ENCODE measurements at regions not wholly inside any gene's neighbourhood (a gene's known extent, or its start where the extent isn't known, plus 50 kb on each side); places are given as distances from the start of the nearest gene placed in this dataset.

- Histone ChIP-seq H3K4me3 (no peak overlapping the region), H3K27ac (no peak overlapping the region), H3K27me3 (replicated peaks; ENCODE audit: insufficient read depth) (no peaks in the 10 kb centered on the region), H3K9me3 (no peaks in the 10 kb centered on the region), H3K36me3 (no peaks in the 10 kb centered on the region), H3K4me1 (replicated peaks) (no peaks in the 10 kb centered on the region)
- WGBS = 44% methylated on average over 5 of the region's 5 CpGs
- no peak for DNase-seq (ENCODE audit: low spot score)
- TF ChIP-seq POLR2A (IDR thresholded peaks at IDR 0.05) (no peak), POLR2AphosphoS5 (IDR thresholded peaks at IDR 0.05) (no peak), CTCF (IDR thresholded peaks at IDR 0.05) (no peak)
- intact Hi-C loops (cut with DNase I) = no loop called here
These were observed 370.0 kb upstream of the IGFBP3 start for GRCh38 chr7:46291050-46291438.

- Histone ChIP-seq H3K4me3 (no peak overlapping the region), H3K36me3 (no peaks in the 10 kb centered on the region), H3K9me3 (no peaks in the 10 kb centered on the region), H3K4me1 (replicated peaks) (no peaks in the 10 kb centered on the region), H3K27ac (no peak overlapping the region), H3K27me3 (replicated peaks; ENCODE audit: insufficient read depth) (no peaks in the 10 kb centered on the region)
- 55% methylated on average over 1 of the region's 1 CpG for WGBS
- no peak for DNase-seq (ENCODE audit: low spot score)
- intact Hi-C loops (cut with DNase I) = no loop called here
- no peak for TF ChIP-seq POLR2AphosphoS5 (IDR thresholded peaks at IDR 0.05)
- no peak for TF ChIP-seq POLR2A (IDR thresholded peaks at IDR 0.05)
- TF ChIP-seq CTCF (IDR thresholded peaks at IDR 0.05) = no peak
These were observed 369.4 kb upstream of the IGFBP3 start for GRCh38 chr7:46290374-46291049.

GRCh38 chr7:46288861-46289260 lies 367.8 kb upstream of the IGFBP3 start:
- intact Hi-C loops (cut with DNase I) = no loop called here
- DNase-seq (ENCODE audit: low spot score) = no peak
- no peaks in the 10 kb centered on the region for H3K9me3 ChIP-seq
- TF ChIP-seq POLR2AphosphoS5 (IDR thresholded peaks at IDR 0.05) (no peak), CTCF (IDR thresholded peaks at IDR 0.05) (no peak), POLR2A (IDR thresholded peaks at IDR 0.05) (no peak)
- 85% methylated on average over 3 of the region's 3 CpGs for WGBS
- no peaks in the 10 kb centered on the region for H3K36me3 ChIP-seq
- no peaks in the 10 kb centered on the region for H3K4me1 ChIP-seq (replicated peaks)
- H3K27me3 ChIP-seq (replicated peaks; ENCODE audit: insufficient read depth) = no peaks in the 10 kb centered on the region
- no peak overlapping the region for H3K27ac ChIP-seq
- H3K4me3 ChIP-seq = no peak overlapping the region

- no peak overlapping the region for H3K27ac ChIP-seq
- intact Hi-C loops (cut with DNase I) = no loop called here
- no peaks in the 10 kb centered on the region for H3K9me3 ChIP-seq
- no peaks in the 10 kb centered on the region for H3K36me3 ChIP-seq
- no peaks in the 10 kb centered on the region for H3K4me1 ChIP-seq (replicated peaks)
- no peak overlapping the region for H3K4me3 ChIP-seq
- H3K27me3 ChIP-seq (replicated peaks; ENCODE audit: insufficient read depth) = no peaks in the 10 kb centered on the region
- 94% methylated on average over 2 of the region's 2 CpGs for WGBS
- no peak for DNase-seq (ENCODE audit: low spot score)
- no peak for TF ChIP-seq CTCF (IDR thresholded peaks at IDR 0.05)
- TF ChIP-seq POLR2A (IDR thresholded peaks at IDR 0.05) = no peak
- TF ChIP-seq POLR2AphosphoS5 (IDR thresholded peaks at IDR 0.05) = no peak
These were observed 366.9 kb upstream of the IGFBP3 start for GRCh38 chr7:46288010-46288409.

GRCh38 chr7:46286957-46287356 lies 365.9 kb upstream of the IGFBP3 start:
- no peak for DNase-seq (ENCODE audit: low spot score)
- Histone ChIP-seq H3K9me3 (no peaks in the 10 kb centered on the region), H3K4me3 (no peak overlapping the region), H3K4me1 (replicated peaks) (no peaks in the 10 kb centered on the region), H3K36me3 (no peaks in the 10 kb centered on the region), H3K27me3 (replicated peaks; ENCODE audit: insufficient read depth) (no peaks in the 10 kb centered on the region), H3K27ac (no peak overlapping the region)
- intact Hi-C loops (cut with DNase I) = no loop called here
- 78% methylated on average over 2 of the region's 2 CpGs for WGBS
- TF ChIP-seq POLR2A (IDR thresholded peaks at IDR 0.05) (no peak), POLR2AphosphoS5 (IDR thresholded peaks at IDR 0.05) (no peak), CTCF (IDR thresholded peaks at IDR 0.05) (no peak)
